Fibroblast of skin of right biceps (primary cell): ENCODE measurements at regions not wholly inside any gene's neighbourhood (a gene's known extent, or its start where the extent isn't known, plus 50 kb on each side); places are given as distances from the start of the nearest gene placed in this dataset.

Source experiments
- DNase-seq: peaks from one replicate; pipeline ENCODE4 v3.0.0-alpha.2; 2013

DNA sequence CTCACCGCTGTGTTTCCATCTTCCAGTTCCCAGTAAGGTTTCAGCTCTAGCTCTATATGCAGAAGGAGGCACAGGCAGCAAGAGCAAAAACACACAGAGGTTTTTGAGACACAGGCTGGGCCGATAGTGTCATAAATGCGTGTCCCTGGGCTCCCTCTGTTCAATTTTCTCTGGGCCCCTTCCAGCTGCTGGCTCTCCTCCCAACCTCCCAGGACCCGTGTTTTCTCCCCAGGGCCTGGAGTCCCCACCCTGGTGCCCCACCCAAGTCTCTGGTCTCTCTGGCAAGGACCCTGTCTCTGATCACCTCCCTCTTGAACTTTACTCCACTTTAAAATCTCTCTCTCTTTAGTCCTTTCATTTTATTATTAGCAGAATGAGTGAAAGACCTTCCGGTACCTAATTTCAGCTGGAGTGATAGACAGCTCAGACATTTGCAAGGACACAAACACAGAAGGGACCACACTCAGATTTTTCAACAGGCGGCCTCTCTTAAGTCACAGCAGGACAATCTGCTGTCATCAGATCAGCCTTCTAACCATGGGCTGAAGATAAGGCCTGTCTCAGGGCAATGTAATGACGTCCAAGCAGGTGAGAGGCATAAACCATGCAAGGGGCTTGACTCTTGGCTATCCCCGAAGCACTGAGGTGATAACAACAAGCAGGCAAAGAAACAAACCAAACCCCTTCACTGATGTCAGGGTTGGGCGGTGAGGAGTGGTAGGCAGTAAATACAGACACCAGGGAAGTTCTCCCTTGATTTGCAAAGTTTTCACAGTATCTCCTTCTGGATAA is 190.0 kb upstream of the IRS2 start:
- no peak for DNase-seq

- peak; percentile 49 for DNase-seq
Observed at GRCh38 chr13:109974354-109974753, 188.0 kb upstream of the IRS2 start.

GRCh38 chr13:109973279-109973678 is 186.9 kb upstream of the IRS2 start:
- no peak for DNase-seq

DNA sequence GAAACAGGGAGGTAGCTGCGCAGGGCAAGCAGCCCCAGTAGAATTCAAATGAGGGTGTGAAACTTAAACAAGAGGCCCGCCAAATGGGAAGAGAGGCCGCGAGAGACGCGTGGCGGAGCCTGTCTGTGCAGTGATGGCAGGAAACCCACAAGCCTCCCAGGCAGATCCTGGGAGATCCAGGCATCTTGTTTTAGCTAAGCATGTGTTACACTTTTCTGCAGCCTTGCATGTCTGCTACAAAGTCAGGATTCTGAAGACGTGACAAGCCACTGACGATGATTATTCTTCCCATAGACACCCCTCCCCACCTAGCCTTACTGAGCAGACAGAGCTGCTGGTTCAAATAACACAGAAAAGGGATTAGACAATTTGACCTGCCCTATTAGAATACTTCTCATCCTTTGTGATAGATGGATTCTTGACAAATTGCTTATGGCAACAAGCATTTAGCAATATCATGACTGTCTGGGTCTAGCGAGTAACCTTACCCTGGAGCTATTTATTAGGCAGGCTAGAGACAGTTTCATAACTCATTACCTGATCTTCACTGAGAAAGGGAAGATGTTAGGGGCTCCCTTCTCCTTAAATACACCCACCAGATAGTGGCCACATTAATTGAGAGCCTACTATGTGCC is 185.2 kb upstream of the IRS2 start:
- peak; percentile 66 for DNase-seq

DNA sequence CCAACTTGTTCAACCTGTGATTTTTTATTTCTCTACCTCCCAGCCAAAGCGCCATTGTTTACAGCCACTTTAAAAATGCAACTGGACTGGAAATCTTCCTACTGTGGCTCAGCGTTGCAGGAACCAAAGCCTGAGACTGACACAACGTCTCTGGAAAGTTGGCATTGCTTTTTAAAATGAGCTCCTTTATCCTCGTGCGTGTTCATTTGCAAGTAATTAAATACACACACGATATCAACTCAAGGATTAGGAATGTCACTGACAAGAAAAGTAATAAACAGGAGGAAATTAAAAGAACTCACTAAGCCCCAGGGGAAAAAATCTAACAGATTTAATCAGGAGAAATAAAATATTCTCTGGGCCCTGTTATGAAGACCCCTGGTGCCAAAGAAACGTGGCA is 184.6 kb upstream of the IRS2 start:
- DNase-seq, result peak; percentile 41

- peak; percentile 22 for DNase-seq
Observed at GRCh38 chr13:109968876-109969577, 182.6 kb upstream of the IRS2 start.

DNA sequence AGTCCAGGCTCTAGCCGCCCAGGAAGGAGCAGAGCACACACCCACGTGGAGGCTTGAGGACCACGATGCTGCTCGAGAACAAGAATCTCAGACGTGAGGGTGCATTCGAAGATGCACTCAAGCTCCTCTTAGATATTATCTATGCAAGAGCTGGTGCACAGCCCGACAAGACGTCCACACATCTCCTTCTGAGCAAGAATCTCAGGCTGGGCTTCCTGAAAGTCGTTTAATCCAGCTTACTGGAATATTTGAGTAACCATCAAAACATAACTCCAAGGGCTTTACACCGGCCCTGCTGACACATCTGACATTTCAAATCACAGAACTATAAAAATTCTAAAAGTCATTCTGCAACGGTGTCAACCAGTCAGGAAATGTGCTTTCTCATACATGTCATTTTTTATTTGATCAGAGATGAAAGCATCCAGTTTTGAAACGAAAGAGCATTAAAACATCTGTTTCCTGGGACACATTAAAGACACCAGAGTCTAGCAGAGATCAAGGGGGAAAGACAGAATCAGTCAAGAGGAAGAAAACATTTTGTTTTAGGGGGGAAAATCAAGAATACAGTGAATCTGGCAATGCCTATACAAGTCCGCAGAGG is 177.7 kb upstream of the IRS2 start:
- DNase-seq, result peak; percentile 11

DNA sequence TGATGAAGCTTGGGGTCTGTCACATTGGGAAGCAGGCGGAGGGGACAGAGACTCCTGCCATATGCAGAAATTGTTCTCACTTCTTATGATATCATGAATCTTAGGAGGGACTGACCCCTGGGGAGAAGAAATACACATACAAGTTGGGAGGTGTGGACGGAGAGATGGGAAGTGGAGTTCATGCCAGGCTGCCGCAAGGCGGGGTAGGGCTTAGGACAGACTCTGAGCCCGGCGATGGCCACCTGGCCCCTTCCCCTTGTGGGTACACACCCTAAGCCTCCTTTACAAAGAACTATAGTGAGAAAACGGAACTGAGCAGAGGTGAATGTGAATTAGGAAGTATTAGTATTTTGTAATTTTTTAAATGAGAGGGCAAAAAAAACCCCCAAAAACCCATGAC is 177.0 kb upstream of the IRS2 start:
- no peak for DNase-seq

DNA sequence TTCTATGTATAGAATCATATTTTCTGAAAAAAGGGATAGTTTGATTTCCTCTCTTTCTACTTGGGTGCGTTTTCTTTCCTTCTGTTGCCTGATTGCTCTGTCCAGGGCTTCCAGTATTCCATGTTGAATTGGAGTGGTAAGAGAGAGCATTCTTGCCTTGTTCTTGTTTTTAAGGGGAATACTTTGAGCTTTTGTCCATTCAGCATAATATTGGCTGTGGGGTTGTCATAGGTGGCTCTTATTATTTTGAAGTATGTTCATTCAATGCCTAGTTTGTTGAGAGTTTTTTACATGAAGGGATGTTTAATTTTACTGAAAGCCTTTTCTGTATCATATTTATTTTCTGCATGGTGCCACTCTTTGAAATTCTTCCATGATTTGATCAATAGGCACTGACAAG is 173.5 kb upstream of the IRS2 start:
- DNase-seq, result no peak

GRCh38 chr13:109957875-109958274 is 171.5 kb upstream of the IRS2 start:
- no peak for DNase-seq

GRCh38 chr13:109955598-109955997 is 169.2 kb upstream of the IRS2 start:
- DNase-seq, result peak; percentile 39

GRCh38 chr13:109954441-109954840 is 168.1 kb upstream of the IRS2 start:
- DNase-seq, result no peak

DNA sequence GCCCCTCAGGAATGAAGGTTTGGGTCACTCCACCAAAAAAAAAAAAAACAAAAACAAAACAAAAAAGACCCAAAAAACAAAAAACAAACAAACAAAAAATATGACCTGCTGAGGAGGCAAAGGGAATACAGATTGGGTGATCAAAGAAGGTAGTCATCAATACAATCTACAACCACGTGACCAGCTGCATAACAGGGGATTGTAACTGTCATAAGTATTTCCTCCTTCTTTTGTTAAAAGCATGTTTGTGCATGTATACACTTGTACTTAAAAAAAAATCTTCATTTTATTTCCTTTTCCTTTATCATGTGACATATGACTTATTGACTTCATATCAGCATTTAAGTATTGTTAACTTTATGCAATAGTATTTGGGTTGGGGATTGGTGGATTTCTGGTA is 165.1 kb upstream of the IRS2 start:
- no peak for DNase-seq

DNA sequence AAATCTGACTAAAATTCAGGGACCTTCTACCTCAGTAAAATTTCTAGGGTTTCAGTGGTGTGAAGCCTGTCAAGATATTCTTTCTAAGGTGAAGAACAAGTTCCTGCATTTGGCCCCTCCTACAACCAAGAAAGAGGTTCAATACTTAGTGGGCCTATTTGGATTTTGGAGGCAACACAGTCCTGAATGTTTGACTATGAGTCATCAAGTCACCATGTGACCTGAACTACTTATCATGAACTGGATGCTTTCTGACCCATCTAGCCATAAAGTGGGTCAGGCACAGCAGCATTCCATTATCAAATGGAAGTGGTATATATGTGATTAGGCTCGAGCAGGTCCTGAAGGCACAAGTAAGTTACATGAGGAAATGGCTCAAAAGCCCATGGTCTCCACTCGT is 163.0 kb upstream of the IRS2 start:
- DNase-seq, result no peak

- DNase-seq, result no peak
Observed at GRCh38 chr13:109947006-109947405, 160.6 kb upstream of the IRS2 start.

DNA sequence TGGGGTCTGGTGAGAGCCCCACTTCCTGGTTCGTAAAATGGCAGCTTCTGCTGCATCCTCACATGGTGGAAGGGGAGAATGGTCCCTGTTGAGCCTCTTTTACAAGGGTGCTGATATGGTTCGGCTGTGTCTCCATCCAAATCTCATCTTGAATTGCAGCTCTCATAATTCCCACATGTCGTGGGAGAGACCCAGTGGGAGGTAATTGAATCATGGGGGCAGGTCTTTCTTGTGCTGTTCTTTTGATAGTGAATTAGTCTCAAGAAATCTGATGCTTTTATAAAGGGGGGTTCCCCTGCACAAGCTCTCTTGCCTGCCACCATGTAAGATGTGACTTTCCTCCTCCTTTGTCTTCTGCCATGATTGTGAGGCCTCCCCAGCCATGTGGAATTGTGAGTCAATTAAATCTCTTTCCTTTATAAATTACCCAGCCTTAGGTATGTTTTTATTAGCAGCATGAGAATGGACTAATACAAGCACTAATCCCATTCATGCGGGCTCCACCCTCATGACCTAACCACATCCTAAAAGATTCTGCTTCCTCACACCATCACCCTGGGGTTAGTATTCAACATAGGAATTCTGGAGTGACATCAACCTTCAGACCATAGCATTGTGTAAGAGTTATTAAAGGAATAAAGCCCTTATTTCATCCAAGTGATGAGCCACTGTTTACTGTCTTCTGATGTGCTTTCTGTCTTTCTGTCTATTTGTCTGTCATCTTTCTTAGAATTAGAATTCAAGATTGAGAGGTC is 159.0 kb upstream of the IRS2 start:
- DNase-seq, result peak; percentile 83

DNA sequence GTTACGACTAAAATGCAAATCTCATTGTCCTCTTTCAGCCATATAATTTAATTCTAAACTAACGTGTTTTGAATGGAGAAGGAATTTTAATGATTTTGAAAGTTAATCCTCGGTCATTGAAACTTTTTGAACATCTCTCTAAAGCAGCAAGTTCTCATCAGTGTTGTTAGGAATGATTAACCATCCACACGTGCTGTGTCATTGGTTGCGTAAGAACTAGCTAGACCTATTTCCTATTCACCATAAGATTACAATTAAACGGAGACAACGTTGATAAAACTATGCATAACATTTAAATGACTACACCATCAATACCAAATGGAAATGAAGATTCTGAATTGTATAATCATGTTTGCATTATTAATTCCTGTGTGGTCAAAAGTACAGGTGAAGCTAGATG is 155.6 kb upstream of the IRS2 start:
- peak; percentile 84 for DNase-seq

DNA sequence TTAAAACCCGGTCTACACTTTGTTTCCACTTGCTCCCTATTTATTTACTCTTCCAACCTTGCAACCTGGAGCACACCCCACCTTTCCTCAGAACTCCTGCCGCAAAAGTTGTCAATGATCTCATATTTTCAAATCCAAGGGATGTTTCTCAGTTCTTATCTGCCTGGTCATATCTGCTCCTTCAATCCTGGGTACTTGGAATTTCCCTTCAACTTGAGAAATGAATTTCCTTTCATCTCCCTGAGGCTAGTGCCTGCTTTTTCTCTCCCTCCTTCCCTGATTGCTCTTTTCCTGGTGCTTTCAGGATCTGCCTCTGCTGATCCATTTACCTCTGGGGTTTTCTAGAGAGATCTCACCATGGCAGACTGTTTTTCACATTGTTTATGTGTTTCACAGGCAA is 154.8 kb upstream of the IRS2 start:
- no peak for DNase-seq

DNA sequence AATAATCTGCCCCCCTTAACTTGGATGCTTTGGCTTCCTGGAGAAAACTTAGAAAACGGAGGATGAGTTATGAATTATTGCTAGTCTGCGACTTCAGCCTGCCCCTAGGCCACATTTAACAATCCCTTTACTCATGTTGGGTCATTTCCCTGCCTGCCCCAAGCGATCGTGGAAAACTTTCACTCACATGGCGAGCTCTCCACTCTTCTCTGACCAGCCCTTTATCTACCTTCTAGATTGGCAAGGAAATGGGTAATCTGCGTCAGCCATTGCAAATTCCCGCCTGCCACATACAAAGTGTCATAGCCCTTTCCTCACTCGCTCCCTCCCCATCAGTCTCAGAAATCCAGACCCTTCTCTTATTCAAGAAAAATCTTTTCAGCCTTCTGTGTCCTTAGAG is 154.3 kb upstream of the IRS2 start:
- DNase-seq, result no peak

- DNase-seq, result no peak
Observed at GRCh38 chr13:109939838-109940237, 153.5 kb upstream of the IRS2 start.

GRCh38 chr13:109939180-109939579 is 152.8 kb upstream of the IRS2 start:
- peak; percentile 67 for DNase-seq

- peak; percentile 82 for DNase-seq
Observed at GRCh38 chr13:109938255-109938936, 152.0 kb upstream of the IRS2 start.
